ENCODE measurements at regions not wholly inside any gene's neighbourhood (a gene's known extent, or its start where the extent isn't known, plus 50 kb on each side); places are given as distances from the start of the nearest gene placed in this dataset.

DNA sequence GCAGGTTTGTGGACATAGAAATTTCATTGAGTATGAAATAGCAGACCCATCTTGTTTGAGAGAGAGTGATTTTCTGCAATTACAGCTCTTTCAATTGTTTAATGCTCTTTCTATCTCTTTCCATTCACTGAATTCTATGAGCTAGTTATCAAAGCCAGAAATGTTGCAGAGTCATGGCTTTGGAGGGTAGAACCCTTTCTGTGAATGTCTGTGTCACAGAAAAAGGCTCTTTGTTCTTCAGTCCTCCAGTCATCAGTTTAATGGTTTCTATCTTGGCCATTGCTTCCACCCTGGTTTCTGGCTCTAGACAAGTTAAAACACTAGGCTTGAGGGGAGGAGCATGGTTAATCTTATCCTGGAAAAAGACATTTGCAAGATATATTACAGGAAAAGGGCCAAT lies 655.0 kb downstream of the STK39 start:
- Histone ChIP-seq H3K4me1 (ENCODE audit: control extremely low read depth in 1 of 4, control insufficient read depth in 4 of 4, insufficient read depth in 4 of 4, low read length in 3 of 4) (peaks cover 0 to 3% (median 0%) of the 10 kb centered on the region in 4 experiments), H3K27ac (ENCODE audit: insufficient read depth in 1 of 2, low read depth in 1 of 2, low read length in 2 of 2, poor library complexity in 1 of 2, severe bottlenecking in 2 of 2) (no peak overlapping the region), H3K9me3 (ENCODE audit: control extremely low read depth in 1 of 5, control insufficient read depth in 4 of 5, insufficient read depth in 2 of 5, low read depth in 1 of 5, low read length in 4 of 5) (no peaks in the 10 kb centered on the region), H3K27me3 (replicated peaks in 2 of 5; ENCODE audit: control insufficient read depth in 4 of 5, insufficient read depth in 5 of 5, low read length in 4 of 5) (no peaks in the 10 kb centered on the region), H3K4me3 (ENCODE audit: control insufficient read depth in 1 of 7, extremely low read depth in 1 of 7, insufficient read depth in 4 of 7, low read depth in 2 of 7, low read length in 6 of 7) (no peak overlapping the region), H3K36me3 (ENCODE audit: control insufficient read depth in 4 of 4, insufficient read depth in 4 of 4, low read length in 3 of 4) (no peaks in the 10 kb centered on the region)
- ChIA-PET POLR2A (no interaction called here), CTCF (no interaction called here)
- no peak for DNase-seq

DNA sequence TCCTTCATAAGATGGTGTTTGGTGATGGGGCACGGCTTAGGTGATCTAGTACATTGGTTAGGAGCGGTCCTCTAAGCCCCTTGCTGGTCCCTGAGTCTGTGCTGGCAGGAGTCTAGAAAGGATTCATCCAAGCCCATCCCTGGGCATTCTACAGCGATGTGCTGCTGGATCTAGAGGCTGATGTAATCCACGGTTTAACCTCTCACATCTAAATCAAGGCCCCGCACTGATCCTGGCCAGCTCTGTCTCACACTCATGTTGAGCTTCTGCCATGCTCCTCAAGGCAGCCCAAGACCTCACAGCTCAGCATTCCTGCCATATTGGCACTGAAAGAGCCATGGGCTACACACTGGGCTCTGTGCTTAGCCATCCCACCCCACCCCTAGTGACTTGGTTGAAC lies 664.8 kb downstream of the STK39 start:
- no peaks in the 10 kb centered on the region for H3K27me3 ChIP-seq (replicated peaks in 2 of 5; ENCODE audit: control insufficient read depth in 4 of 5, insufficient read depth in 5 of 5, low read length in 4 of 5)
- no peaks in the 10 kb centered on the region for H3K9me3 ChIP-seq (ENCODE audit: control extremely low read depth in 1 of 5, control insufficient read depth in 4 of 5, insufficient read depth in 2 of 5, low read depth in 1 of 5, low read length in 4 of 5)
- ChIA-PET POLR2A (no interaction called here), CTCF (no interaction called here)
- H3K27ac ChIP-seq (ENCODE audit: insufficient read depth in 1 of 2, low read depth in 1 of 2, low read length in 2 of 2, poor library complexity in 1 of 2, severe bottlenecking in 2 of 2): no peak overlapping the region
- H3K4me3 ChIP-seq (ENCODE audit: control insufficient read depth in 1 of 7, extremely low read depth in 1 of 7, insufficient read depth in 4 of 7, low read depth in 2 of 7, low read length in 6 of 7): no peak overlapping the region
- no peak for DNase-seq
- 98% methylated on average over 5 of the region's 5 CpGs for WGBS (ENCODE audit: insufficient coverage)
- H3K4me1 ChIP-seq (ENCODE audit: control extremely low read depth in 1 of 4, control insufficient read depth in 4 of 4, insufficient read depth in 4 of 4, low read length in 3 of 4): peaks cover 4 to 23% (median 13%) of the 10 kb centered on the region in 4 experiments
- H3K36me3 ChIP-seq (ENCODE audit: control insufficient read depth in 4 of 4, insufficient read depth in 4 of 4, low read length in 3 of 4): no peaks in the 10 kb centered on the region

DNA sequence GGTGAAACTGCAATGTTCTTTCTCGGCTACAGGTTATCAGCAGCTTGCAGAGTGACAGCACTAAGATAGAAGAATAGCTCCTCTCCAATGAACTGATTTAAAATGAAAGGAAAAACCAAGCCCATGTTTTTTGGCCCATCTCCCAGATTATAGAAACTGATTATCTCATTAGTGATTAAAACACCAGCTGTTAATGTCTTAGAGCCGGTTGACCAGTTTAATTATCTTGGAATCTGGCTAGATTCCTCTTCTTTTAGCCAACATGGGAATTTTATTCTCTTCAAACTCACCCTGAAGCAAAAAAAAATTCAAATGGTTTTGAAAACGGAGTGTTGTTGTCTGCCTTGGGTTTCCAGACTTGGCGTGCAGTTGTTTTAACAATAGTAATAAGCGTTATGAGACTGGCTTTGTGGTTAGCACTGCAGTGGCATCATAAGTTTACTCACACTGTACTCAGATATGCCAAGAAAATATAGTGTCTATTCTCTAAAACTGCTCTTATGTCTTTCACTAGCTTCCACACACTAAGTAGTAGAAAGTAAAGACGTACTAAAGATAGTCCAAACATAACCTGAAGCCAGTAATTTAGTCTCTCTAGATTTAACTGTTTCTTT lies 665.3 kb downstream of the STK39 start:
- no peaks in the 10 kb centered on the region for H3K36me3 ChIP-seq (ENCODE audit: control insufficient read depth in 4 of 4, insufficient read depth in 4 of 4, low read length in 3 of 4)
- H3K4me1 ChIP-seq (ENCODE audit: control extremely low read depth in 1 of 4, control insufficient read depth in 4 of 4, insufficient read depth in 4 of 4, low read length in 3 of 4): peaks cover 4 to 23% (median 13%) of the 10 kb centered on the region in 4 experiments
- H3K4me3 ChIP-seq (ENCODE audit: control insufficient read depth in 1 of 7, extremely low read depth in 1 of 7, insufficient read depth in 4 of 7, low read depth in 2 of 7, low read length in 6 of 7): no peak overlapping the region
- H3K9me3 ChIP-seq (ENCODE audit: control extremely low read depth in 1 of 5, control insufficient read depth in 4 of 5, insufficient read depth in 2 of 5, low read depth in 1 of 5, low read length in 4 of 5): no peaks in the 10 kb centered on the region
- H3K27ac ChIP-seq (ENCODE audit: insufficient read depth in 1 of 2, low read depth in 1 of 2, low read length in 2 of 2, poor library complexity in 1 of 2, severe bottlenecking in 2 of 2): no peak overlapping the region
- H3K27me3 ChIP-seq (replicated peaks in 2 of 5; ENCODE audit: control insufficient read depth in 4 of 5, insufficient read depth in 5 of 5, low read length in 4 of 5): no peaks in the 10 kb centered on the region
- DNase-seq: no peak
- ChIA-PET POLR2A (no interaction called here), CTCF (no interaction called here)
- 89% methylated on average over 4 of the region's 6 CpGs for WGBS (ENCODE audit: insufficient coverage)

DNA sequence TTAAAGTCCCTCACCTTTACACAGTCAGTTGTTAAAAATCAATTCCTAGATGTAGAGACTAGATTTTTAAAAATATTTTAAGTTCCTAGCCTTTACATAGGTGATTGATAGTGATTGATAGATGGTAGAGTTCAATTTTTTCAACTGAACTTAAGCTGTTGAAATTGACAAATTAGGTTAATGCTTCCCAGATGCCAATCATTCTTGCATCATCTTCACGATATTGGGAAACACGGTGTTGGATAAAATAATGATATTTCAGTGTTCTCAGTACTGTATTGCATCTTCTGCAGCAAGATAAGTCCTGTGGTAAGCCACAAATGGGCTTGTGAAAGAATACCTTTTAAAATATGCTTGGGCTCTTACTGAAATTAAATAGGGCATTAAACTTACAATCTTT lies 667.6 kb downstream of the STK39 start:
- Histone ChIP-seq H3K27ac (ENCODE audit: insufficient read depth in 1 of 2, low read depth in 1 of 2, low read length in 2 of 2, poor library complexity in 1 of 2, severe bottlenecking in 2 of 2) (no peak overlapping the region), H3K36me3 (ENCODE audit: control insufficient read depth in 4 of 4, insufficient read depth in 4 of 4, low read length in 3 of 4) (no peaks in the 10 kb centered on the region), H3K4me1 (ENCODE audit: control extremely low read depth in 1 of 4, control insufficient read depth in 4 of 4, insufficient read depth in 4 of 4, low read length in 3 of 4) (peaks cover 4 to 23% (median 13%) of the 10 kb centered on the region in 4 experiments), H3K27me3 (replicated peaks in 2 of 5; ENCODE audit: control insufficient read depth in 4 of 5, insufficient read depth in 5 of 5, low read length in 4 of 5) (no peaks in the 10 kb centered on the region), H3K4me3 (ENCODE audit: control insufficient read depth in 1 of 7, extremely low read depth in 1 of 7, insufficient read depth in 4 of 7, low read depth in 2 of 7, low read length in 6 of 7) (no peak overlapping the region), H3K9me3 (ENCODE audit: control extremely low read depth in 1 of 5, control insufficient read depth in 4 of 5, insufficient read depth in 2 of 5, low read depth in 1 of 5, low read length in 4 of 5) (no peaks in the 10 kb centered on the region)
- POLR2A ChIA-PET: no interaction called here
- WGBS (ENCODE audit: insufficient coverage): 0% methylated on average over 1 of the region's 2 CpGs
- peak; percentile 2 to 39 (median 23) for DNase-seq
- CTCF ChIA-PET: no interaction called here

DNA sequence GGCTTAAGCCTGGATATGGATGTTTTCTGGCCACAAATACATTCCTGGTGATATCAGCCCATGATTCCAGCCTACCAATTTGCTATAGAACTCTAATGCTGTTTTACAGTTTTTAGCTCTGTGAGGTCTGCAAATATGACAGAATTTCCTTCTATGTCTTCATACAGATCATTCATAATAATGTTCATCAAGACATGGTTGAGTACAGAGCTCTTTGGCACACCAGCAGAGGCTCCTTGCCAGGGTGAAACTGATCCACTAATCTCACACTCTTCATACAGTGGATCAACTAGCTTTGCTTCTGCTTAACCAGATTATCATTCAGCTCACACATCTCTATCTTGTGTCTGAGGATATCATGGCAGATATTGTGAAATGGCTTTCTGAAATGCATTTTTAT lies 672.1 kb downstream of the STK39 start:
- ChIA-PET POLR2A (no interaction called here), CTCF (interaction anchor here (1.2 kb wide), 1 partner anchor 9 kb away, joined by 3 read pairs; no protein-coding TSS in a partner anchor)
- Histone ChIP-seq H3K36me3 (ENCODE audit: control insufficient read depth in 4 of 4, insufficient read depth in 4 of 4, low read length in 3 of 4) (no peaks in the 10 kb centered on the region), H3K27ac (ENCODE audit: insufficient read depth in 1 of 2, low read depth in 1 of 2, low read length in 2 of 2, poor library complexity in 1 of 2, severe bottlenecking in 2 of 2) (no peak overlapping the region), H3K27me3 (replicated peaks in 2 of 5; ENCODE audit: control insufficient read depth in 4 of 5, insufficient read depth in 5 of 5, low read length in 4 of 5) (no peaks in the 10 kb centered on the region), H3K4me3 (ENCODE audit: control insufficient read depth in 1 of 7, extremely low read depth in 1 of 7, insufficient read depth in 4 of 7, low read depth in 2 of 7, low read length in 6 of 7) (no peak overlapping the region), H3K9me3 (ENCODE audit: control extremely low read depth in 1 of 5, control insufficient read depth in 4 of 5, insufficient read depth in 2 of 5, low read depth in 1 of 5, low read length in 4 of 5) (no peaks in the 10 kb centered on the region), H3K4me1 (ENCODE audit: control extremely low read depth in 1 of 4, control insufficient read depth in 4 of 4, insufficient read depth in 4 of 4, low read length in 3 of 4) (peaks cover 4 to 22% (median 13%) of the 10 kb centered on the region in 4 experiments)
- no peak for DNase-seq

DNA sequence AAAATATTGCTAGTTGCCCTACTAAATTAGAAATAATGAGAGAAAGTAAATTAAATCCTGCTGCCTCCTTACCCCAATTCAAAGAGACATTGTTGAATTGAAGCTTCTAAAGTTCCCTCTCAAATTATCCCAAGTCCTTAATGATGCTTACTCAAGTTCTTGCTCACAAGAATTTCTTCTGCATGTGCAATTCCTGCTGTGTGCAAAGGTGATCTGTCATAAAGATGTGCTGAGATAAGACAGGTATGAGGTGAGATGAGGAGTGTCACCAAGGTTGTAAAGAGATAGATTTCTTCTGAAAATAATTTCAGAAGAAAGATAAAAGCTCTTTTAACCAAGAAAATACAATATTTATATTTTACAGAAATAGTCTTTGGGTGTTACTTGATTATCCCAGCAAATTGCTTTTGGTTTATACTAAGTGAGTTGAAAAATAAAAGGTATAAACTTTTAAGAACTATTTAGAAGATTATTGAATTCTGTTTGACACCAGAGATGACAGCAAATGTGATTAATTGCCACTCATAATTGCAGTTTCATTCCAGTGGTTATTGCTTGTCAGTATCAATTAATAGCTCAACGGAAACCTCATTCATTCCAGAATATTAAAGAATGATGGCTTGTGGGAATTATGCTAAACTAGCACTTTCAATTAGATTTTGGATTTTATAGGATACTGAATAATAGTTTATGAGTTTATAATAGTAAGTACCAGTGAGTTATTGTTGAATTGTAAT lies 674.3 kb downstream of the STK39 start:
- Histone ChIP-seq H3K4me1 (ENCODE audit: control extremely low read depth in 1 of 4, control insufficient read depth in 4 of 4, insufficient read depth in 4 of 4, low read length in 3 of 4) (no peaks in the 10 kb centered on the region), H3K36me3 (ENCODE audit: control insufficient read depth in 4 of 4, insufficient read depth in 4 of 4, low read length in 3 of 4) (no peaks in the 10 kb centered on the region), H3K9me3 (ENCODE audit: control extremely low read depth in 1 of 5, control insufficient read depth in 4 of 5, insufficient read depth in 2 of 5, low read depth in 1 of 5, low read length in 4 of 5) (no peaks in the 10 kb centered on the region), H3K27me3 (replicated peaks in 2 of 5; ENCODE audit: control insufficient read depth in 4 of 5, insufficient read depth in 5 of 5, low read length in 4 of 5) (no peaks in the 10 kb centered on the region), H3K4me3 (ENCODE audit: control insufficient read depth in 1 of 7, extremely low read depth in 1 of 7, insufficient read depth in 4 of 7, low read depth in 2 of 7, low read length in 6 of 7) (no peak overlapping the region), H3K27ac (ENCODE audit: insufficient read depth in 1 of 2, low read depth in 1 of 2, low read length in 2 of 2, poor library complexity in 1 of 2, severe bottlenecking in 2 of 2) (no peak overlapping the region)
- POLR2A ChIA-PET: no interaction called here
- no peak for DNase-seq
- WGBS (ENCODE audit: insufficient coverage): no CpG with 5 or more reads among the region's 1 CpG
- CTCF ChIA-PET: no interaction called here

DNA sequence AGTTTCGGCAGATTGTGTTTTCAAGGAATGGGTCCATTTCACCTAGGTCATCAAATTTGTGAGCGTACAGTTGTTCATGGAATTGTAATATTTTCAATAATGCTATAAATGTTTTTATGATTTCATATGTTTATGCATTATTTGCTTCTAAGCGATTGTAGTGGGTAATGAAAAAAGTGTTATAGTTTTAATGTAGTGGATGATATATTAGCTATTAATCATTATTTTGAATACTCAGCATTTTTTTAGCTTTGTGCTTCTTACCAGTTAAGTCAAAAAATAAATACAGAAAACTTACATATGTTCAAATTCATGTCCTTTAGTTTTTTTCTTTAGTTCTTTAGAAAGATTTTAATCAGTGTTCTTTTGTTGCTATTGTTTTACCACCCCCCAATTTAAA lies 677.0 kb downstream of the STK39 start:
- Histone ChIP-seq H3K9me3 (ENCODE audit: control extremely low read depth in 1 of 5, control insufficient read depth in 4 of 5, insufficient read depth in 2 of 5, low read depth in 1 of 5, low read length in 4 of 5) (no peaks in the 10 kb centered on the region), H3K27ac (ENCODE audit: insufficient read depth in 1 of 2, low read depth in 1 of 2, low read length in 2 of 2, poor library complexity in 1 of 2, severe bottlenecking in 2 of 2) (no peak overlapping the region), H3K27me3 (replicated peaks in 2 of 5; ENCODE audit: control insufficient read depth in 4 of 5, insufficient read depth in 5 of 5, low read length in 4 of 5) (no peaks in the 10 kb centered on the region), H3K4me1 (ENCODE audit: control extremely low read depth in 1 of 4, control insufficient read depth in 4 of 4, insufficient read depth in 4 of 4, low read length in 3 of 4) (no peaks in the 10 kb centered on the region), H3K4me3 (ENCODE audit: control insufficient read depth in 1 of 7, extremely low read depth in 1 of 7, insufficient read depth in 4 of 7, low read depth in 2 of 7, low read length in 6 of 7) (no peak overlapping the region), H3K36me3 (ENCODE audit: control insufficient read depth in 4 of 4, insufficient read depth in 4 of 4, low read length in 3 of 4) (no peaks in the 10 kb centered on the region)
- DNase-seq: no peak
- ChIA-PET CTCF (no interaction called here), POLR2A (no interaction called here)
- no CpG with 5 or more reads among the region's 3 CpGs for WGBS (ENCODE audit: insufficient coverage)
